HG02970 (cell line): ENCODE measurements at regions not wholly inside any gene's neighbourhood (a gene's known extent, or its start where the extent isn't known, plus 50 kb on each side); places are given as distances from the start of the nearest gene placed in this dataset.
"Not testable (repeated sequence)": the region's sequence is repeated elsewhere in the genome, so short reads cannot be mapped to it uniquely, and the experiment has no call there.

Experiments used
- ATAC-seq: cut with Tn5 transposase; IDR thresholded peaks from one replicate; pipeline ENCODE4 v1.9.1; 2021; ENCODE audit warnings: mild to moderate bottlenecking, moderate library complexity, moderate number of reproducible peaks; ENCODE audit not compliant: unreplicated experiment, low FRiP score

DNA sequence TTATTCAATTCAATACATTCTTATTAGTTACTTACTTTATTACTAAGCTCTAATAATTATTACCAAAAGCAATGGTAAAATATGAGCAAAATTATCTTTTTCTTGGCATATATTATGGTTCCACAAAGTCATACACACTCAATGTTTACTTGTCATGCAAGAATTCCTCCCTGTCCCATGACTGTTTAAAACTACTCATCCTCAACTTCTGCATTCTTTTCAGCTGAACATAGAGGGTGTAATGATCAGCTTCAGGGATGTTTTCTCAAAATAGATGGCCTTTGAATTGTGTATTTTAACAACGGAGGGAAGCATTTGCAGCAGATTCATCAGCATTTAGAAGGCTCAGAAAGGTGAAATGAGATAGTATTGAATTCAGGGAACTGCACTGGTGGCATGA, 499.0 kb downstream of the RWDD3 start:
- ATAC-seq = no peak

- ATAC-seq = no peak
Observed at GRCh38 chr1:95733671-95734070, 499.7 kb downstream of the RWDD3 start.

DNA sequence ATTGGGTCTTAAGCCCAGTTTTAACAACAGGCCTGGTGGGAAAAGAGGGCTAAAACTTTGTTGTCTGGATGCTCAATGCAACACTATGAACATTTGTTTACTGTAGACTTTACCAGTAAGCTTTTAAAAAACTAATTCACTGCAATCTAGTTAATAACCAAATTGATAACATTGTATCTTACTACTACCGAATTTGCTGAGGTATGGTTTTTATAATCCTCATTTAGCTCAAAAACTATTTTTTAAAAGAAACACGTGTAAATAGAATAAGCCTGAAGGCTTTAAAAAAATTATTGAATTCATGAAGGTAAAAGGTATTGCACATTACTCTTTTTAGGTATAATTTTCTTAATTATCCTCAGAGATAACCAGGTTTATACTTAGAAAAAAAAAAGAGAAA, 500.6 kb downstream of the RWDD3 start:
- ATAC-seq = no peak

DNA sequence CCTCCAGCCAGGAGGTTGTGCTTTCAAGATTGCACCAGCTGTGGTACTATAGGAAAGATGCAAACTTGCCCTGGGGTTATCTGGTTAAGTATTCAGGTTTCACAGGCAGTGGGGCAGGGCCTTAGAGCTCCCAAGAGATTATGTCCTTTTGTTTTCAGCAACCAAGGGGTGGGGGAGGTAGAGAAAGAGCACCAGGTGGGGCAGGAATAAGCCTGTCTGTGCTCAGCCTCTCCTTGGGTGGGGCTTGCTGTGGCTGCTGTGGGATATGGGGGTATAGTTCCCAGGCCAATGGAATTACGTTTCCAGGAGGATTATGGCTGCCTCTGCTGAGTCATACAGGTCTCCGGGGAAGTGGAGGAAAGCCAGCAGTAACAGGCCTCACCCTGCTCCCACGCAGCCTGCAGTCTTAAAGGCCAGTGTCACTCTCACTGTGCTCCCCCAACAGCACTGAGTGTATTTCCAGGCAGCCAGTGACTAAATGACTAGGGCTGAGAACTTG, 508.6 kb downstream of the RWDD3 start:
- ATAC-seq = no peak

DNA sequence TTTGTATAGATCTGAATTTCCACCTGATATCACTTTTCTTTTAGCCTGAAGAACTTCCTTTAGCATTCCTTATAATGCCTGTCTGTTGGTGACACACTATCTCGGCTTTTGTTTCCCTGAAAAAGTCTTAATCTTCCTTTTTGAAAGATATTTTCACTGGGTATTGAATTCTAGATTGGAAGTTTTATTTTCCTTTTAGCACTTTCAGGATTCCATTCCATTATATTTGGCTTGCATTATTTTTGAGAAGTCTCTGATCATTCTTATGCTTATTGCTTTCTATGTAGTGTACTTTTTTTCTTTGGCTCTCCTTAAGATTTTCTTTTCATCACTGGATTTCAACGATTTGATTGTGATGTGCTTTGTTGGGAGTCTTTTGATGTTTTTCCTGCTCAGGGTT, 510.7 kb downstream of the RWDD3 start:
- ATAC-seq = no peak

GRCh38 chr1:95752515-95753381, 518.7 kb downstream of the RWDD3 start:
- no peak for ATAC-seq

DNA sequence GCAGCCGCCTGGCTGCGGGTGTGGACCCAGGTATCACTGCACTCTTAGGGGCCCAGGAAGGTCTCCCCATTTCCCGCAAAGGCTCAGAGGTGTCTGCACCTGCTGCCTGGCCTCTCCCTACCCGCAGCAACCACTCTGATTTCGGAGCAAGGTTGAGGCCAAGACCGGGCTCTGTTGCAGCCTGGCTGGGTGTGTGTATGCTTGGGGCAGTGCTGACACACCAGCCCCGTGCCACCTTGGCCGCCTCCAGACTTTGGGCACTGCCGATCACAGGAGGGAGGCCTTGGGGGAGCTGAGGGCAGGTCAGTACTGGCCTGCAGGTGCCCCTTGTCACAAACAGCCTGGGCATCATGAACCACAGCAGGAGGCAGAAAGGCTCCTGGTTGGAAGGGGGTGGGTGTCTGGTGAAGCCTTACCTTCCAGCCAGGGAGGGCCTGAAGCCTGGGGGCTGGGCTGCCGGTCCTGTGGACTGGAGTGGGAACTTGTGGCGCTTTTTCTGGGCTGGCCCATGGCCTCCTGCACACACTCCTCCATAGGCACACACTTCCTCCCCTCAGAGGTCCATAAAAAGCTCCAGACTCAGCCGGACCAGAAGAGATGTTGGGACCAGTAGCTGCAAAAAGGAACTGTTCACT, 519.5 kb downstream of the RWDD3 start:
- no peak for ATAC-seq

DNA sequence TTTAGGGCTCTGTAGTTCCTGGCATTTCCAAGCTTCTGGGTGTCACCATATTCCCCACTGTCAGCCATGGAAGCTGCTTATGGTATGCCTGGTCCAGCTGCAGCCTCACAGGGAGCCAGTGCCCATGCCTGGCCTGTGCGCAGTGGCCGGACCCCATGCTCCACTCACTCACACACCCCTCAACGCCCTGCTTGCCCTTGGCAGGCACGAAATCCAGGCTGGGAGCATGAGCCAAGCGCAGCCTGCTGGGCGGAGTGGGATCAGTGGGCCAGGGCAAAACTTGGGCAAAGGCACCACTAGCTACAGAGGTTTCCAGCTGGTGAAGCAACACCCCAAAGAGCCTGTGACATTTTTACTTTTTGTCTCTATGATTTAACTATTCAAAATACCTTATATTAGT, 520.4 kb downstream of the RWDD3 start:
- no peak for ATAC-seq

DNA sequence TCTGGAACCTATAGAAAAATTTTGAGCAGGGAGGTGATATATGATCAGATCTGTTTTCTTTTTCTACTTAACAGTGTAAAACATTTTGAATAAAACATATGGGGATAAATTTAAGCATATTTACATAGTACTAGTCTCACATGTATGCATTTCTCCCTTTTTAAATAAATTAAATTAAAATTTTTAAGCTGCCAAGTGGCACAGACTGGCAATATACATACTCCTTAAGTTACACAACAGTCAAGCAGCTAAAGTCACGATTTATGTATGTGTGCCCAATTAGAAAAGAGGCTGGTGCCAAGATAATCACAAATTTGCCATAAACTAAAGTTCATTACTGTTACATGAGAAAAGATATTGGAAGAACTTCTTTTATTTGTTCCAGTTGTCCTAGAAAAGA, 532.0 kb downstream of the RWDD3 start:
- ATAC-seq = no peak

DNA sequence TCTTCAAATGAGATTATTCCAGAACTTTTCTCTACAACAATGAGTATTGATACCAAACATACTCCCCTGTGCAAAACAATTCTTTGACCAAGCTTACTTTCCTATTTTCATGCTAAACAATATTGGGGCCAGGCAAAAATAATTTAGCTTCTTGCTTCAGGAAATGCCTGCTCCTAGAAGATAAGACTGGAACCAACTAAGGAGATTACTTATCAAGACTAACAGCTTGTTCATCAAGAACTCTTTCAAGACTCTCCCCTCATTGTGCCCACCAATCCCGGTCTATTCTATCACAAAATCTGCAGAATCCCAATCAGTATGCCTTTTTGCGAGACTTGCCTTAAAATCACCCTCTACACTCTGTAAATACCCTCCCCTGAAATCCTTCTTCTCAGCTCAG, 536.6 kb downstream of the RWDD3 start:
- ATAC-seq = no peak

- ATAC-seq = no peak
Observed at GRCh38 chr1:95778217-95778616, 544.2 kb downstream of the RWDD3 start.

DNA sequence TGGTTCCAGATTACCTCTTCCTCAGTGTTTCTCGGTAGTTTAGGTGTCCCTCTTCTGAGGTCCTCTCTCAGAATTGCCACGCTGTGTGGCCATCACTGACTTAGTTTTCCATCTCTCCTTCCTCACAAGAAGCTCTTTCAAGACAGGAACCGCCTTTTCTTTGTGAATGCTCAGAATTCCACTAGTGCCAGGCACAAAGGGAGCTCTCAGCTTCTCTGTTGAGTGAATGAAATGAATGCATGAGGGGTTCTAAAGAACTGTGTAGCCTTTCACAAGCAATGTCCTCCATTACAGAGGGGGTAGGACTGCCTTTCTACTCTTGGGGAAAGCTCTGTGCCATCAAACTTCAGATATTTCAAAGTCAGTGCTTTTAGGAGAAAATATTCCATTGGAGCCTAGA, 546.8 kb downstream of the RWDD3 start:
- ATAC-seq = no peak

GRCh38 chr1:95790136-95790535, 556.1 kb downstream of the RWDD3 start:
- no peak for ATAC-seq

DNA sequence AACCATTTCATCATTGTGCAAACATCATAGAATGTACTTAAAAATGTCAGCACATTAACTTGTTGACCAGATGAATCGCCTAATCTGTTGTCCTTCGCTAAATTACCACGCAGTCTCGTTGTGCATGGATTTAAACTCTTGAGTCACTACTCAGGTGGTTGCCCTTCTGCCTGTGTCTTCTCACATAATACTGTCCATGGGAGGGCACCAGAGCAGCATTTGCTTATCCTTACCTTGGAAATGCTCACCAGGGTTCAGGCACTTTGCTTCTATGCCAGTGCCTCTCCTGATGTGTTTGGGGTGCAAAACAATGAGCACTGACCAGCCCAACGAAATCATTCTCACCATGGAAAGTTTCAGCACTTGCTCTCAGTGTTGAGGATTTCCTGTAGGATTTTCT, 559.9 kb downstream of the RWDD3 start:
- ATAC-seq = no peak

GRCh38 chr1:95797761-95798160, 563.8 kb downstream of the RWDD3 start:
- ATAC-seq = not testable (repeated sequence)

DNA sequence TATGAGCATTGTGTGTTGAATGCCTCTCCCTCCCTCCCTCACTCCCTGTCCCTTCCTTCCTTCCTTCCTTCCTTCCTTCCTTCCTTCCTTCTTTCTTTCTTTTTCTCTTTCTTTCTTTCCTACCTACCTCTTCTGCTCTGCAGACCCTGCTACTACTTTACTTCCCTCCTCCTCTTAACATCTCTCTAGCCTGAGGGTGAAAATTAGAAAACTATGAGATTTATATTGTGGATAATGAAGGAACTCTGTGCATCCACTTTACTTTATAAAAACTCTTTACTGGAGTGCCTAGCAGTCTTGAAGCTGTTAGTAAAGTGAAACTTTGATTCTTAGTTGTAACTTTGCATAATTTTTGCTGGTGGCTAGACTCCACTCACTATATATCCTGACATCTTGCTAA, 572.2 kb downstream of the RWDD3 start:
- ATAC-seq = no peak

DNA sequence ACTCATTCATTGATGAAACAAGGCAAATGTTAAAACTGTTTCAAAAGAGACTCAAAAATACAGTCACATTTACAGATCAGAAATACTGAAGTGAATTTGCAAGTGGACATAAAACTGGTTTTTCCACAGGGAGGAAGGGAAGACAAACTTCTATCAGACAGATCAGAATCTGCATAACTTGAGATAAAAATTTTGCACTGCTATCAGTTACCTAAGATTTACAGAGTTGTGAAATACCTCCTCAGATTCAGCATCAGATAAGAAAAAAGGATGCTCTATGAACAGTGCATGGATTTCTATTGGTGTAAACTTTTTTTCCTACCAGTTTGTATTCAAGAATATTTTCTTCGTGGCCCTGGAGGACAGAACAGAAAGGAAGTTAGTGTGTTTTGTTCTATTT, 575.4 kb downstream of the RWDD3 start:
- ATAC-seq = no peak

DNA sequence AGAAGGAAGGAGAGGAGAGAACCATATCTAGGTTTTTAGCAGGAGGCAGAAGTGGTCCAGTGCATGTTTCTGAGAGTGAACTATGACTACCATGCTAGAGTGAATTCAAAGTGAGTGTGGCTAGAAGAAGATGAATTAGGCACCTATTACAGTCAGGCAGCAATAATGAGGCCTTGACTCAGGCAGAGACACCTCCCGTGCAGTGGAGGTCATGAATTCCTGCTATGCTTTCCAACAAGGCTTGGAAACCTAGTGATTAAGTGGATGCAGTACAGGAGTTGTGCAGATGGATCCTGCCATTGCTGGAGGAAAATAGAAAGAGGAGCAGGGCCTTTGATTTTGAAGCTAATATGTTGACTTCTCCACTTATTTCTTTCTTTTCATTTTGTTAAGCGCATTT, 581.5 kb downstream of the RWDD3 start:
- ATAC-seq = no peak

GRCh38 chr1:95829556-95829955, 595.5 kb downstream of the RWDD3 start:
- no peak for ATAC-seq

- ATAC-seq = no peak
Observed at GRCh38 chr1:95832370-95832769, 598.4 kb downstream of the RWDD3 start.

GRCh38 chr1:95849439-95849838, 615.4 kb downstream of the RWDD3 start:
- ATAC-seq = no peak

GRCh38 chr1:95850165-95850649, 616.2 kb downstream of the RWDD3 start:
- ATAC-seq = no peak
